ENCODE measurements at regions not wholly inside any gene's neighbourhood (a gene's known extent, or its start where the extent isn't known, plus 50 kb on each side); places are given as distances from the start of the nearest gene placed in this dataset.

GRCh38 chr10:33566001-33566400, 231.5 kb upstream of the NRP1 start (continued):
- TF ChIP-seq RFX5 (IDR thresholded peaks at IDR 0.05; ENCODE audit: borderline replicate concordance, low read depth, low read length) = no peak
- no peak for TF ChIP-seq RBBP5 (IDR thresholded peaks at IDR 0.05; ENCODE audit: borderline replicate concordance, low read depth, low read length)
- TF ChIP-seq PHF8 (conservative IDR thresholded peaks at IDR 0.05; ENCODE audit: low read depth, low read length) = no peak
- no peak for TF ChIP-seq CHD2 (IDR thresholded peaks at IDR 0.05; ENCODE audit: low read length)
- TF ChIP-seq ATF3 (IDR thresholded peaks at IDR 0.05; ENCODE audit: insufficient read depth, low read depth, low read length) = no peak
- no peak for TF ChIP-seq EZH2 (IDR thresholded peaks at IDR 0.05; ENCODE audit: low read depth, low read length, severe bottlenecking)
- no peak for TF ChIP-seq KDM4A (IDR thresholded peaks at IDR 0.05; ENCODE audit: low read depth, low read length, severe bottlenecking)
- no peak for TF ChIP-seq CTBP2 (IDR thresholded peaks at IDR 0.05; ENCODE audit: borderline replicate concordance, insufficient read depth, insufficient read length, low read length)

Measured in H1 (cell line).